RCC 7860 (cell line): ENCODE measurements at regions not wholly inside any gene's neighbourhood (a gene's known extent, or its start where the extent isn't known, plus 50 kb on each side); places are given as distances from the start of the nearest gene placed in this dataset.

ENCODE experiments used
- DNase-seq: peaks from one replicate; pipeline ENCODE4 v3.0.0-alpha.2; 2015; ENCODE audit warnings: low spot score
- FAIRE-seq: peaks from 2 replicates; lab custom pipeline; 2012; peaks lifted over from hg19 to GRCh38; lab: Jason Lieb, UNC

DNA sequence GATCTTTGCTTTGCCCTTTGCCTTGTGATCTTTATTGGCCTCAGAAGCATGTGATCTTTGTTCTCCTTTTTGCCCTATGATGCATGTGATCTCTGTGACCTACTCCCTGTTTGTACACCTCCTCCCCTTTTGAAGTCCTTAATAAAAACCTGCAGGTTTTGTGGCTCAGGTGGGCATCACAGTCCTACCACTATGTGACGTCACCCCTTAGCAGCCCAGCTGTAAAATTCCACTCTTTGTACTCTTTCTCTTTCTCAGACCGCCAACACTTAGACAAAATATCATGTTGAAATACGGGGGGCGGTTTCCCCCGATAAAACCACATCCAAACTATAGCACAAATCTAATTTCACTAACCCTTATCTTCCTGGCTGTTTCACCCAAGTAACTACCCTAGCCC lies 76.7 kb upstream of the RAPGEF4 start:
- no peak for FAIRE-seq
- DNase-seq, result no peak

DNA sequence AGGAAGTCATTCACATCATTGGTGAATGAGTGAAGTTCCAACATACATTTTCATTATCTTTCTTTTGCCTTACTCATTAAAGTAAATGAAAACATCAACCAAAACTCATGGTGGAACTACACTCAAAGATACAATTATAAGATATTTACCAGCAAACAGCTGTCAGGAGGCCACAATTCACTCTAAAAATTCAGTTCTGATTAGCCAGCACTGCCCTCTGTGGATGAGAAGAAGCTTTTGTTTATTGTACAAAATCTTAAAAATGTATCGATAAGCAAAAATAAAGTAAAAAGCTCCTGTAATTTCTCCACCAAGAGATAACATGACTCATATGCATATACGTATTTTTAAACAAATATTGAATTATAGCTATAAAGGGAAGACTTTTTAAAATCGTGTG lies 73.5 kb upstream of the RAPGEF4 start:
- no peak for DNase-seq

GRCh38 chr2:172664766-172665165 lies 70.9 kb upstream of the RAPGEF4 start:
- no peak for DNase-seq
- no peak for FAIRE-seq

More for the DNA sequence above, 73.5 kb upstream of the RAPGEF4 start:
- no peak for FAIRE-seq

GRCh38 chr2:172667581-172668325 lies 67.9 kb upstream of the RAPGEF4 start:
- FAIRE-seq (peak; percentile 83), DNase-seq (peak; percentile 17)

GRCh38 chr2:172671501-172671900 lies 64.1 kb upstream of the RAPGEF4 start:
- FAIRE-seq (no peak), DNase-seq (no peak)

DNA sequence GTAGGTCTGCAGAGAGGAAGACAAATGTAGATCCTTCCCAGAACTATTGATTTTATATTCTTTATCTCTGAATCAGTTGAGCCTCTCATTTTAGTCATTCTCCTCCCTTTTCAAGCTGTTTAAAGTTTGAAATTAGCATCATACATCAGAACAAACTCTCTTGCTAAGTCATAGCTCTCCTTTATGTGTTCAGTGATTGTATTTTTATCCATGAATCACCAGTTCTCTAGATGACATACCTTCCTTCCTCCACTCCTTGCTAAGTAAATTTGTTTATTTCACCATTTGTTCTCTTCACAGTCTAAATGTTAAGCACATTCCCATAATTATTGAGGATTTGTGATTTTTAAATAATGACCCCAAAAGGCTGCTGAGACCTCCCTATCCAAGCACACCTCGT lies 63.5 kb upstream of the RAPGEF4 start:
- FAIRE-seq (no peak), DNase-seq (no peak)

DNA sequence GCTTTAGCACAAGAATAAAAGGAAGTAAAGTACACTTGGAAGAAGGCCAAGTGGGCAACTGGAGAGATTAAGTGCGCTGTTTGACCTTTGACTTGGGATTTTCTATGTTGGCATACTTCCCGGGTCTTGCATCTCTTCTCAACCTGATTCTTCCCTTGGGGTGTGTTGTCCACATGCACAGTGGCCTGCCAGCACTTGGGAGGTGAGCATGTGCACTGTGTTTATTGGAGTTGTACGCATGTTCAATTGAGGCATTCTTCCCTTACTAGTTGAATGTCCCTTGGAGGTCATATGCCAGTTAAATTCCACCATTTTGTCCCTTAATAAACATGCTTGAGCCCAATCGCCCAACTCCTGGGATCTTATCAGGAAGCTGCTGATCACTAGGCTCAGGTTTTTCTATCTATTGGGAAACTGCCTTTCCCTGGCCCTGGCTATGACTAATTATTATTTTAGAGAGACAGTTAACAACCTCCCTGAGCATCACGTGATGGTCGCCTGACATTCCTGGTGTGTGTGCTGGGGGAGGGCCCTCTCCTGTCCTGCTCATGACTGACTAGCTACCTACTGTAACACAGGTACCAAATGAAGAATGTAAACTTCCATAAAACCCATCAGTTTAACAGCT lies 62.5 kb upstream of the RAPGEF4 start:
- DNase-seq, result peak; percentile 14
- FAIRE-seq, result no peak

- FAIRE-seq, result no peak
- no peak for DNase-seq
Measured at GRCh38 chr2:172674034-172674967, 61.3 kb upstream of the RAPGEF4 start.

GRCh38 chr2:172674968-172675303 lies 60.7 kb upstream of the RAPGEF4 start:
- DNase-seq (no peak), FAIRE-seq (no peak)

DNA sequence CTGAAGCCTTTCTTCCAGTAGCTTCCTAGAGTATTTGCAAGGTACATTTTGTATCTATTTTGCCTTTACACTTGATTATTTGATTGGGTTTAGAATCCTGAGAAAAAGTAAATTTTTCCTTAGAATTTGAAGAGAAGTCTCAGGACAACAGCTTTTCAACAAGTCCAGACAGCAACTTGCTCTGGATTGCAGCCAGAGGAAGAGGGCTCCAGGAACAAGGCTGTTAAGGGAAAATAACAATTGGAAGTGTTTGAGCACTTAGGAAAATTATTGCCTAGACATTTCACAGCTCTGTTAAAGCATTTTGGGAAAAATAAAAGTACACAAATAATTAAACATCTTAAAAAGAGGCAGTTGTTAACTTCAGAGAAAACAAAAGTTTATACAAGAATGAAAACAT lies 58.3 kb upstream of the RAPGEF4 start:
- DNase-seq (no peak), FAIRE-seq (no peak)

- DNase-seq (no peak), FAIRE-seq (no peak)
Measured at GRCh38 chr2:172680436-172681068, 55.1 kb upstream of the RAPGEF4 start.

DNA sequence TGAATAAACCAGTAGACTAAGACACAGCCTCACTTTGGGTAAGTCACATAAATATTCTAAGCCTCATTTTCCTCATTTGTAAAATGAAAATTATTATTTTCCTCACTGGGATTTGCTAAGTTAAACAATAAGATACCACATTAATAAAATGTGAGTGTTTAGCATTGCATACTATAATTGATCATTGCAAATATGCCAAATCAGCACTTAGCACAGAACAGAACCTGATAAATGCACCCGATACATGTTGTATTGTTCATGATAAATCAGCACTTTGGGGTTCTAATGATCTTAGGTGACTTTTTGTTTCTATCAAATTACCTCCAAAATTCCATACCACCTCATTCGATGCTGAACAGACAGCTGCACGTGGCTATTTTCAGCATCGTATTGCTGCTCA lies 50.2 kb upstream of the RAPGEF4 start:
- FAIRE-seq (no peak), DNase-seq (no peak)
